Neural cell (in vitro differentiated cells): ENCODE measurements at regions not wholly inside any gene's neighbourhood (a gene's known extent, or its start where the extent isn't known, plus 50 kb on each side); places are given as distances from the start of the nearest gene placed in this dataset.

Source experiments
- EP300 ChIP-seq: fragments of 450-650 bp; conservative IDR thresholded peaks from 2 replicates; pipeline ENCODE4 v1.6.1; 2014; ENCODE audit warnings: antibody characterized with exemption, mild to moderate bottlenecking, moderate library complexity; ENCODE audit not compliant: poor library complexity, severe bottlenecking
- POLR2AphosphoS5 ChIP-seq: IDR thresholded peaks from 2 replicates; pipeline ENCODE4 v1.6.1; 2012
- RAD21 ChIP-seq: fragments of 450-650 bp; conservative IDR thresholded peaks from 2 replicates; pipeline ENCODE4 v1.6.1; 2014; ENCODE audit warnings: antibody characterized with exemption, mild to moderate bottlenecking, moderate library complexity
- TAF1 ChIP-seq: IDR thresholded peaks from 2 replicates; pipeline ENCODE4 v1.6.1; 2012; ENCODE audit warnings: low read depth
- TF ChIP-seq, protein P1 (sequence below): fragments of 450-650 bp; IDR thresholded peaks from 2 replicates; pipeline ENCODE4 v1.5.1; 2014; ENCODE audit warnings: antibody characterized with exemption, mild to moderate bottlenecking, moderate library complexity; ENCODE audit not compliant: poor library complexity, severe bottlenecking
- TF ChIP-seq, protein P2 (sequence below): IDR thresholded peaks from 2 replicates; pipeline ENCODE4 v1.6.1; 2012; ENCODE audit warnings: borderline replicate concordance

DNA sequence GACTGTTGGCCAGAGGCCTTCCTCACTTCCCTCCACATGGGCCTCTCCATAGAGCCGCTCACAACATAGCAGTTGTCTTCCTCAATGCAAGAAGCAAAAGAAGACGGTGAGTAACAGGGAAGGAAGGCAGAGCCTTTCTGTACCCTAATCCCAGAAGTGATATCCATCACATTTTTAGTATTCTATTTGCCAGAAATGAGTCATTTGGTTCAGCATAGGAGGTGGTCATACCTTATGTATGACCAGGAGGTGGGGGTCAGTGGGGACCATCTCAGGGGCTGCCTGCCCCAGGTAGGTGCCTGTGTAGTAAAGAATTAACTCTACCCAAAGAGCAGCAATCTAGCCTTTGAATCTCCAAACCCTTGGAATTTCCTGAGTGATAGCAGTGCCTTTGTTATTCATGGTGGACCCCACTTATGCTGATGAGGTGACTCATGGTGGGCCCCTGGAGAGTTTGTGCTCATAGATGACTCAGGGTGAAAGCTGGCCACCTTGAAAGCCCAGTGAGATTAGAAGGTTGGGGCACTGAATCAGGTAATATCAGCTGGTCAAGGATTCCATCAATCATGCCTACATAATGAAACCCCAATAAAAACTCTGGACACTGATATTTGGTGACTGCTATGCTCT is 323.9 kb upstream of the IGF1R start:
- TF ChIP-seq POLR2AphosphoS5 (no peak), RAD21 (no peak), EP300 (no peak), TAF1 (no peak)
- TF ChIP-seq, protein P1, sequence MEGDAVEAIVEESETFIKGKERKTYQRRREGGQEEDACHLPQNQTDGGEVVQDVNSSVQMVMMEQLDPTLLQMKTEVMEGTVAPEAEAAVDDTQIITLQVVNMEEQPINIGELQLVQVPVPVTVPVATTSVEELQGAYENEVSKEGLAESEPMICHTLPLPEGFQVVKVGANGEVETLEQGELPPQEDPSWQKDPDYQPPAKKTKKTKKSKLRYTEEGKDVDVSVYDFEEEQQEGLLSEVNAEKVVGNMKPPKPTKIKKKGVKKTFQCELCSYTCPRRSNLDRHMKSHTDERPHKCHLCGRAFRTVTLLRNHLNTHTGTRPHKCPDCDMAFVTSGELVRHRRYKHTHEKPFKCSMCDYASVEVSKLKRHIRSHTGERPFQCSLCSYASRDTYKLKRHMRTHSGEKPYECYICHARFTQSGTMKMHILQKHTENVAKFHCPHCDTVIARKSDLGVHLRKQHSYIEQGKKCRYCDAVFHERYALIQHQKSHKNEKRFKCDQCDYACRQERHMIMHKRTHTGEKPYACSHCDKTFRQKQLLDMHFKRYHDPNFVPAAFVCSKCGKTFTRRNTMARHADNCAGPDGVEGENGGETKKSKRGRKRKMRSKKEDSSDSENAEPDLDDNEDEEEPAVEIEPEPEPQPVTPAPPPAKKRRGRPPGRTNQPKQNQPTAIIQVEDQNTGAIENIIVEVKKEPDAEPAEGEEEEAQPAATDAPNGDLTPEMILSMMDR: no peak
- TF ChIP-seq, protein P2, sequence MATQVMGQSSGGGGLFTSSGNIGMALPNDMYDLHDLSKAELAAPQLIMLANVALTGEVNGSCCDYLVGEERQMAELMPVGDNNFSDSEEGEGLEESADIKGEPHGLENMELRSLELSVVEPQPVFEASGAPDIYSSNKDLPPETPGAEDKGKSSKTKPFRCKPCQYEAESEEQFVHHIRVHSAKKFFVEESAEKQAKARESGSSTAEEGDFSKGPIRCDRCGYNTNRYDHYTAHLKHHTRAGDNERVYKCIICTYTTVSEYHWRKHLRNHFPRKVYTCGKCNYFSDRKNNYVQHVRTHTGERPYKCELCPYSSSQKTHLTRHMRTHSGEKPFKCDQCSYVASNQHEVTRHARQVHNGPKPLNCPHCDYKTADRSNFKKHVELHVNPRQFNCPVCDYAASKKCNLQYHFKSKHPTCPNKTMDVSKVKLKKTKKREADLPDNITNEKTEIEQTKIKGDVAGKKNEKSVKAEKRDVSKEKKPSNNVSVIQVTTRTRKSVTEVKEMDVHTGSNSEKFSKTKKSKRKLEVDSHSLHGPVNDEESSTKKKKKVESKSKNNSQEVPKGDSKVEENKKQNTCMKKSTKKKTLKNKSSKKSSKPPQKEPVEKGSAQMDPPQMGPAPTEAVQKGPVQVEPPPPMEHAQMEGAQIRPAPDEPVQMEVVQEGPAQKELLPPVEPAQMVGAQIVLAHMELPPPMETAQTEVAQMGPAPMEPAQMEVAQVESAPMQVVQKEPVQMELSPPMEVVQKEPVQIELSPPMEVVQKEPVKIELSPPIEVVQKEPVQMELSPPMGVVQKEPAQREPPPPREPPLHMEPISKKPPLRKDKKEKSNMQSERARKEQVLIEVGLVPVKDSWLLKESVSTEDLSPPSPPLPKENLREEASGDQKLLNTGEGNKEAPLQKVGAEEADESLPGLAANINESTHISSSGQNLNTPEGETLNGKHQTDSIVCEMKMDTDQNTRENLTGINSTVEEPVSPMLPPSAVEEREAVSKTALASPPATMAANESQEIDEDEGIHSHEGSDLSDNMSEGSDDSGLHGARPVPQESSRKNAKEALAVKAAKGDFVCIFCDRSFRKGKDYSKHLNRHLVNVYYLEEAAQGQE: no peak
